ENCODE measurements at regions not wholly inside any gene's neighbourhood (a gene's known extent, or its start where the extent isn't known, plus 50 kb on each side); places are given as distances from the start of the nearest gene placed in this dataset.

DNA sequence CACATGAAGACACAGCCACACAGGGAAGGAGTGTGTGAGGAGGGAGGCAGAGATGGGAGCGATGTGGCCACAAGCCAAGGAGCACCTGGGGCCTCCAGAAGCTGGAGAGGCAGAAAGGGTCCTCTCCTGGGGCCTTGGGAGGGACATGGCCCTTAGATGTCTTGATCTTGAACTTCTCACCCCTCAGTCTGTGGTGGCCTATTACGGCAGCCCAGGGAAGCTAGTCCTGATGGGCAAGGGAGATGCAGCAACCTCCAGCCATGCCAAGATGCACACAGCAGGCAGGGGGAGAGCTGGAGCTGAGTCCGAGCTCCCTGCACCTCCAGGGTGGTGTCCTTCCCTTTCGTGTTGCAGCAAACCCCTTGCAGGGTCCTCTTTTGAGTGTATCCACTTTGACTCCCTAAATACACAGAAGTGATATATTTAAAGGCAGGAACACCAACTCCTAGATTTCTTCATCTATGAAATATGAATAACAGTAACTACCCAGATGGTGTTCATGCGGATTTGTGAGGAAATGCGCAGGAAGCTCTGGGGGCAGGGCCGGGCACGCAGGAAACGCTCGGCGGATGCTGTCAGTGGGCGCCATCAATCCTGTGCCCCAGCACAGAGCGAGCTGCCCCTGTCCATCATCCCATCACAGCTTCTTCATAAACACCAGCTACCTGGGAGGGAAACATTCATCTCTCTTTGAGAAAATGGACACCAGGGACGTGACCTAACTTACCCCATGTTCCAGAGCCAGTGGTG lies 230.4 kb upstream of the MYT1L start:
- Histone ChIP-seq H3K4me1 (no peaks in the 10 kb centered on the region), H3K27me3 (ENCODE audit: insufficient read depth in 3 of 3, low read length in 2 of 3) (peaks cover 0 to 2% (median 0%) of the 10 kb centered on the region in 3 donors), H3K27ac (no peak overlapping the region), H3K36me3 (ENCODE audit: insufficient read depth in 1 of 2, low read depth in 1 of 2) (no peaks in the 10 kb centered on the region), H3K9me3 (no peaks in the 10 kb centered on the region), H3K4me3 (no peak overlapping the region)
- ATAC-seq (no peak), DNase-seq (no peak)
- intact Hi-C loops (cut with DNase I) = no loop called here
- TF ChIP-seq, protein P1, sequence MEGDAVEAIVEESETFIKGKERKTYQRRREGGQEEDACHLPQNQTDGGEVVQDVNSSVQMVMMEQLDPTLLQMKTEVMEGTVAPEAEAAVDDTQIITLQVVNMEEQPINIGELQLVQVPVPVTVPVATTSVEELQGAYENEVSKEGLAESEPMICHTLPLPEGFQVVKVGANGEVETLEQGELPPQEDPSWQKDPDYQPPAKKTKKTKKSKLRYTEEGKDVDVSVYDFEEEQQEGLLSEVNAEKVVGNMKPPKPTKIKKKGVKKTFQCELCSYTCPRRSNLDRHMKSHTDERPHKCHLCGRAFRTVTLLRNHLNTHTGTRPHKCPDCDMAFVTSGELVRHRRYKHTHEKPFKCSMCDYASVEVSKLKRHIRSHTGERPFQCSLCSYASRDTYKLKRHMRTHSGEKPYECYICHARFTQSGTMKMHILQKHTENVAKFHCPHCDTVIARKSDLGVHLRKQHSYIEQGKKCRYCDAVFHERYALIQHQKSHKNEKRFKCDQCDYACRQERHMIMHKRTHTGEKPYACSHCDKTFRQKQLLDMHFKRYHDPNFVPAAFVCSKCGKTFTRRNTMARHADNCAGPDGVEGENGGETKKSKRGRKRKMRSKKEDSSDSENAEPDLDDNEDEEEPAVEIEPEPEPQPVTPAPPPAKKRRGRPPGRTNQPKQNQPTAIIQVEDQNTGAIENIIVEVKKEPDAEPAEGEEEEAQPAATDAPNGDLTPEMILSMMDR (IDR thresholded peaks at IDR 0.05) = no peak
- 84 to 90% (median 87%) methylated on average over 14 of the region's 14 CpGs for WGBS, 3 donors

DNA sequence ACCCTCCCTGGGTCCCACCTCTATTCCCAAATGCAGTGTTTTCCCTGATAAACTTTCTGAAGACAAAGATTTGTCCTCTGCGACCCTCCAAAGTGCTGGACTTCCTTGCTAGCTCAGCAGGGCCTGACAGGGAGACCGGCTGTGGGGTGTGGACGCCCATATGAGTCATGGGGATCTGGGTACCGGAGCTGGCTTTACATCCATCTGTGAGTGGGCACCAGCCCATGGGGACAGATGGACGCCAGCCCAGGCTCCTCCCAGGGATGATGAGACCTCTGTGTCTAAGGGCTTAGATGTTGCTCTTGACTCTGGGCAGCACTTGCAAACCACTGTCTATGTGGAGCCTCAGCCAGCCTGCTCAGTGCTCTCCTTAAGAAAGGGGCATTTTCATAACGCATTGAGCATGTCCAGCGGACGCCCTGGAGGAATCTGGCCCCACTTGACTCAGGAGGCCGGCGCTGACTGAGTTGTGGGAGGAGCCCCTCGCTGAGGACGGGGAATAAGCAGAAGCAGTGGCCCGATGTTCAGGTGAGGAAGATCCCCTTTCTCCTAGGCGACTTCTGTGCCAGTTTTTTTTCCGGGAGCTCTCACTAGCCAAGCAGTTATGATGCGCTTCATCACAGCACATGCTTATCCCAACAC lies 229.4 kb upstream of the MYT1L start:
- intact Hi-C loops (cut with DNase I) = no loop called here
- Histone ChIP-seq H3K27ac (no peak overlapping the region), H3K4me3 (no peak overlapping the region), H3K27me3 (ENCODE audit: insufficient read depth in 3 of 3, low read length in 2 of 3) (peaks cover 0 to 2% (median 0%) of the 10 kb centered on the region in 3 donors), H3K4me1 (no peaks in the 10 kb centered on the region), H3K36me3 (ENCODE audit: insufficient read depth in 1 of 2, low read depth in 1 of 2) (no peaks in the 10 kb centered on the region), H3K9me3 (no peaks in the 10 kb centered on the region)
- ATAC-seq (no peak), DNase-seq (no peak)
- TF ChIP-seq, protein P1 (IDR thresholded peaks at IDR 0.05) = no peak
- WGBS, 3 donors = 60 to 70% (median 68%) methylated on average over 16 of the region's 16 CpGs

DNA sequence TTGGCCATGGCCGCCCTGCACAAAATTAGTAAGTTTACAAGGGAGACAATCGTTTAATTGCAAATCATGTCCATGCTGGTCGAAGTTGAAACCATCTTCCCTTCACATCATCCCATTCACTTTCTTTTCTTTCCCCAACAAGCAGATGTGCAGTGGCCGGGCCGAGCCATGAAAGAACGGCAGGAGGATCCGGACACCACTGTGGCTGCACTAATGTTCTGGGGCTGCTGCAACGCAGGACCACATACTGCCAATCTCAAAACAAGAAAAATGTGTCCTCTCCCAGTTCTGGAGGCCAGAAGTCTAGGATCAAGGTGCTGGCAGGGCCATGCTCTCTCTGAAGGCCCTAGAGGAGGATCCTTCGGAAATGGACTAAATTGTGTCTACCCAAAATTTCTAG lies 227.4 kb upstream of the MYT1L start:
- intact Hi-C loops (cut with DNase I) = no loop called here
- 75 to 81% (median 75%) methylated on average over 9 of the region's 9 CpGs for WGBS, 3 donors
- Histone ChIP-seq H3K27me3 (ENCODE audit: insufficient read depth in 3 of 3, low read length in 2 of 3) (peaks cover 0 to 2% (median 0%) of the 10 kb centered on the region in 3 donors), H3K27ac (no peak overlapping the region), H3K36me3 (ENCODE audit: insufficient read depth in 1 of 2, low read depth in 1 of 2) (no peaks in the 10 kb centered on the region), H3K4me1 (no peaks in the 10 kb centered on the region), H3K4me3 (no peak overlapping the region), H3K9me3 (peaks cover 10% of the 10 kb centered on the region)
- no peak for DNase-seq
- no peak for ATAC-seq
- TF ChIP-seq, protein P1 (IDR thresholded peaks at IDR 0.05) = no peak

DNA sequence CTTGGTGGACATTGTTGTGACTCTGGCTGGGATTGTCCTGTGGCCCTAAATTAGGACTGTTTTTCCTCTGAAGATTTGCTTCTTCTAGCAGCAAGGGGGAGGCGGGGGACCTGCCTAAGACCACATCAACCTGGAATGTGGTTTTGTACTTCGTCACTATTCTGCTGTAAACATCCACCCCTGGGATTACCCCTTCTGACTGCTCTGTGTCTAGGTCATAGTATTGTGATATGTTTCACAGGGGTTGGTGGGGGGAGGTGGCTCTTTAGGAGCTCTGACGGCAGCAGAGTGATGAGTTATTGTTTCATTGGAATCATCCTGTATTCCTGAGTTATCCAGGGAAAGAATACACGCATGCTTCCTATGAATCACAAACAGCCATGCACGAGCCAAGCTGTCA lies 226.4 kb upstream of the MYT1L start:
- H3K27ac ChIP-seq = no peak overlapping the region
- TF ChIP-seq, protein P1 (IDR thresholded peaks at IDR 0.05) = no peak
- DNase-seq (no peak), ATAC-seq (no peak)
- peaks cover 16% of the 10 kb centered on the region for H3K9me3 ChIP-seq
- H3K4me3 ChIP-seq = no peak overlapping the region
- WGBS, 3 donors = 57 to 67% (median 60%) methylated on average over 5 of the region's 5 CpGs
- H3K36me3 ChIP-seq (ENCODE audit: insufficient read depth in 1 of 2, low read depth in 1 of 2) = no peaks in the 10 kb centered on the region
- H3K27me3 ChIP-seq (ENCODE audit: insufficient read depth in 3 of 3, low read length in 2 of 3) = peaks cover 0 to 2% (median 0%) of the 10 kb centered on the region in 3 donors
- no peaks in the 10 kb centered on the region for H3K4me1 ChIP-seq
- intact Hi-C loops (cut with DNase I) = no loop called here
